Upper lobe of left lung (tissue), 4 donors: ENCODE measurements at regions not wholly inside any gene's neighbourhood (a gene's known extent, or its start where the extent isn't known, plus 50 kb on each side); places are given as distances from the start of the nearest gene placed in this dataset.

Experiments used
- CTCF ChIP-seq, 6 experiments: fragments of 450-650 bp in 4 of 6; fragments of 200-600 bp in 2 of 6; sonication (generic) in 2 of 6; IDR thresholded peaks; one replicate each; pipeline ENCODE4 v1.5.1; 2016 to 2019; ENCODE audit warnings: antibody characterized with exemption in 6 of 6
- EP300 ChIP-seq, 4 donors: sonication (generic); formaldehyde crosslinking; IDR thresholded peaks; one replicate each; pipeline ENCODE4 v1.5.1; 2017; ENCODE audit warnings: antibody characterized with exemption in 4 of 4, control low read depth in 2 of 4
- POLR2A ChIP-seq, 4 donors: fragments of 450-650 bp; IDR thresholded peaks; one replicate each; pipeline ENCODE4 v1.5.1; 2016 to 2017; ENCODE audit warnings: antibody characterized with exemption in 4 of 4, mild to moderate bottlenecking in 2 of 4
- POLR2AphosphoS5 ChIP-seq, 2 donors: sonication (generic); formaldehyde crosslinking; IDR thresholded peaks; one replicate each; pipeline ENCODE4 v1.5.1; 2017; ENCODE audit warnings: antibody characterized with exemption in 2 of 2

DNA sequence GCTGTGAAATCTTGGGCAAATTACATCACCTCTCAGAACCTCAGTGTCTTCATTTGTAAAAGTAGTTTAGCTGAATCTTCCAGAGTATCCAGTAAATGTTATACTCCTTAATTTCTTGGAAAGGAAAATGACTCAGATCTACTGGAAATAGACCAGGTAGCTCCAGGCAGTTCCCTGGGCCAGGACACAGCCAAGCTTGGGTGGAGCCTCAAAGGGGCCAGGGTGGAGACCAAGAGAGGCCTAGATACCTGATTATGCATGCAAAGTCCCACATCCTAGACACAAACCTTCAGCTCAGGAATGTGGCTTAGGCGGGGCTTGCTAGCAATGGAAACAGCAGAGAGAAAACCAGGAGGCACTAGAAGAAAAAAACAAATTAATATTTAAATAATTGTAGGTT lies 272.8 kb downstream of the MAFB start:
- TF ChIP-seq CTCF (IDR thresholded peaks at IDR 0.05) (no peak), POLR2A (IDR thresholded peaks at IDR 0.05) (no peak), EP300 (IDR thresholded peaks at IDR 0.05) (no peak), POLR2AphosphoS5 (IDR thresholded peaks at IDR 0.05) (no peak)
